Hepatic stellate cell (primary cell): ENCODE measurements at regions not wholly inside any gene's neighbourhood (a gene's known extent, or its start where the extent isn't known, plus 50 kb on each side); places are given as distances from the start of the nearest gene placed in this dataset.

Source experiments
- DNase-seq: peaks from one replicate; pipeline ENCODE4 v3.0.0; 2011; ENCODE audit warnings: low spot score

- DNase-seq, result no peak
Measured at GRCh38 chr15:37261685-37262084, 161.3 kb upstream of the MEIS2 start.

GRCh38 chr15:37262922-37263608 is 162.7 kb upstream of the MEIS2 start:
- DNase-seq, result no peak

- DNase-seq, result peak; percentile 2
Measured at GRCh38 chr15:37289109-37289765, 188.9 kb upstream of the MEIS2 start.

- no peak for DNase-seq
Measured at GRCh38 chr15:37291920-37292319, 191.6 kb upstream of the MEIS2 start.

- DNase-seq, result no peak
Measured at GRCh38 chr15:37298271-37298670, 197.9 kb upstream of the MEIS2 start.

GRCh38 chr15:37339437-37339836 is 239.1 kb upstream of the MEIS2 start:
- no peak for DNase-seq

GRCh38 chr15:37339856-37340255 is 239.5 kb upstream of the MEIS2 start:
- no peak for DNase-seq

- DNase-seq, result no peak
Measured at GRCh38 chr15:37340438-37340837, 240.1 kb upstream of the MEIS2 start.

- DNase-seq, result no peak
Measured at GRCh38 chr15:37359101-37359892, 258.9 kb upstream of the MEIS2 start.

- DNase-seq, result no peak
Measured at GRCh38 chr15:37359893-37360290, 259.5 kb upstream of the MEIS2 start.

GRCh38 chr15:37360724-37361123 is 260.4 kb upstream of the MEIS2 start:
- no peak for DNase-seq

GRCh38 chr15:37361621-37362020 is 261.3 kb upstream of the MEIS2 start:
- DNase-seq, result no peak

GRCh38 chr15:37362414-37362813 is 262.1 kb upstream of the MEIS2 start:
- DNase-seq, result no peak

GRCh38 chr15:37368961-37369360 is 268.6 kb upstream of the MEIS2 start:
- no peak for DNase-seq

- no peak for DNase-seq
Measured at GRCh38 chr15:37370941-37371340, 270.6 kb upstream of the MEIS2 start.

GRCh38 chr15:37372064-37372463 is 271.7 kb upstream of the MEIS2 start:
- DNase-seq, result no peak

- DNase-seq, result no peak
Measured at GRCh38 chr15:37375519-37375918, 275.2 kb upstream of the MEIS2 start.

GRCh38 chr15:37377428-37377827 is 277.1 kb upstream of the MEIS2 start:
- DNase-seq, result no peak

GRCh38 chr15:37394402-37395099 is 294.2 kb upstream of the MEIS2 start:
- no peak for DNase-seq

GRCh38 chr15:37395100-37395468 is 294.7 kb upstream of the MEIS2 start:
- no peak for DNase-seq

- no peak for DNase-seq
Measured at GRCh38 chr15:37397266-37398022, 297.1 kb upstream of the MEIS2 start.

- no peak for DNase-seq
Measured at GRCh38 chr15:37416103-37416502, 315.8 kb upstream of the MEIS2 start.
